Caki2 (cell line): ENCODE measurements at regions not wholly inside any gene's neighbourhood (a gene's known extent, or its start where the extent isn't known, plus 50 kb on each side); places are given as distances from the start of the nearest gene placed in this dataset.

ENCODE experiments used
- DNase-seq: peaks from one replicate; pipeline ENCODE4 v3.0.0-alpha.2; 2015; ENCODE audit warnings: low read depth
- in situ Hi-C: cut with HindIII; loops from 2 replicates; pipeline ENCODE4 v1.10.0; 2016; ENCODE audit warnings: low sequenced_read_pairs, low pct_unique_long_range_greater_than_20kb, mixed read lengths

- DNase-seq = peak; percentile 78
- in situ Hi-C loops = no loop called here
Observed at GRCh38 chr10:110408203-110408871, 89.4 kb upstream of the DUSP5 start.

GRCh38 chr10:110408943-110409342 lies 88.8 kb upstream of the DUSP5 start:
- no peak for DNase-seq
- in situ Hi-C loops = no loop called here

GRCh38 chr10:110409488-110409887 lies 88.2 kb upstream of the DUSP5 start:
- DNase-seq = no peak
- in situ Hi-C loops = no loop called here

- DNase-seq = no peak
- in situ Hi-C loops = no loop called here
Observed at GRCh38 chr10:110409926-110410325, 87.8 kb upstream of the DUSP5 start.

- in situ Hi-C loops = no loop called here
- peak; percentile 99 for DNase-seq
Observed at GRCh38 chr10:110410329-110411046, 87.2 kb upstream of the DUSP5 start.

- in situ Hi-C loops = no loop called here
- peak; percentile 80 for DNase-seq
Observed at GRCh38 chr10:110411047-110411410, 86.7 kb upstream of the DUSP5 start.

GRCh38 chr10:110413049-110413783 lies 84.5 kb upstream of the DUSP5 start:
- DNase-seq = no peak
- in situ Hi-C loops = no loop called here

GRCh38 chr10:110413903-110414547 lies 83.7 kb upstream of the DUSP5 start:
- DNase-seq = no peak
- in situ Hi-C loops = no loop called here

- in situ Hi-C loops = no loop called here
- DNase-seq = peak; percentile 99
Observed at GRCh38 chr10:110414548-110415309, 83.0 kb upstream of the DUSP5 start.

GRCh38 chr10:110415809-110416208 lies 81.9 kb upstream of the DUSP5 start:
- in situ Hi-C loops = no loop called here
- DNase-seq = no peak

GRCh38 chr10:110416776-110417711 lies 80.7 kb upstream of the DUSP5 start:
- DNase-seq = peak; percentile 59
- in situ Hi-C loops = no loop called here

GRCh38 chr10:110418218-110418617 lies 79.5 kb upstream of the DUSP5 start:
- no peak for DNase-seq
- in situ Hi-C loops = no loop called here

GRCh38 chr10:110419265-110419664 lies 78.4 kb upstream of the DUSP5 start:
- DNase-seq = no peak
- in situ Hi-C loops = no loop called here

GRCh38 chr10:110420401-110421193 lies 77.1 kb upstream of the DUSP5 start:
- DNase-seq = peak; percentile 54
- in situ Hi-C loops = no loop called here

- in situ Hi-C loops = no loop called here
Observed at GRCh38 chr10:110421512-110422138, 76.1 kb upstream of the DUSP5 start.

GRCh38 chr10:110422548-110422947 lies 75.2 kb upstream of the DUSP5 start:
- no peak for DNase-seq
- in situ Hi-C loops = no loop called here

More at GRCh38 chr10:110421512-110422138, 76.1 kb upstream of the DUSP5 start:
- no peak for DNase-seq
